ENCODE measurements at regions not wholly inside any gene's neighbourhood (a gene's known extent, or its start where the extent isn't known, plus 50 kb on each side); places are given as distances from the start of the nearest gene placed in this dataset.
A peak's percentile ranks its signal among the peaks of the same experiment; 100 is the strongest.
"Not testable (repeated sequence)": the region's sequence is repeated elsewhere in the genome, so short reads cannot be mapped to it uniquely, and the experiment has no call there.

DNA sequence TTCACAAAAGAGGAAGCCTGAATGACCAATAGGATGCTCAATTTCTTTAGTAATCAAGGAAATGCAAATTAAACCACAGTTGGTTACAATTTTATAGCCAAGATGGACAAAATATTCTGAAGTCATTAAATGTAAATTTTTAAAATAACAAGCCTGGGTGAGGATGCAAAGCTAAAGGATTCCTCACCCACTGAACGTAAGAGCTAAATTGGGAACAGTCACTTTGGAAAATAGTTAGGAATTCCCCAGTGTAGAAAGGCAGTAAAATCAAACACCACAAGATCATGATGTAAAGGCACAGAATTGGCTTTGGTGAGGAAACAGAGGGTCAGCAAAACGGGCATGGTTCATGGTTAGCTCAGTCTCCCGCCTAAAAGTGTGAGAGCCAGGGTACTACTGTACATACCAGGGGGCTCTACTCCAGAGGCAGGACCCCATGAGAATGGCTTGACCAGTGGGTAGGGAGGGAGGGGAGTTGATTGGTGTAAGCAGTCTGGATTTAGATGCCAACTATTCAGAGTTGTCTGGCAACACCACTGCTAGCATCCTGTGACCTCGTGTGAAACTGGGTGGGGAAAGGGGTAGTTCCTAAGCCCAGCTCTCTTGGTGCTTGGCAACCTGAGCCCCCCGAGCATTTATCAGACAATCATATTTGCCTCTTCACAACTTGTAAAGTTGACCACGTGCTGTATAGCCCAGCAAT is 213.4 kb upstream of the EGLN3 start:
- Histone ChIP-seq H3K4me3 (ENCODE audit: insufficient read length, low read depth) (no peak overlapping the region), H3K27me3 (ENCODE audit: insufficient read depth, insufficient read length) (no peaks in the 10 kb centered on the region), H3K9ac (ENCODE audit: insufficient read length, low read depth) (no peak overlapping the region), H3K36me3 (ENCODE audit: insufficient read depth, insufficient read length, low read length) (no peaks in the 10 kb centered on the region), H3K4me1 (ENCODE audit: insufficient read depth, insufficient read length) (no peaks in the 10 kb centered on the region), H3K9me3 (ENCODE audit: insufficient read depth, low read length) (no peaks in the 10 kb centered on the region)
- no peak for DNase-seq (ENCODE audit: low read depth, low spot score)
- no peak for TF ChIP-seq YY1 (IDR thresholded peaks at IDR 0.05; ENCODE audit: insufficient read depth, insufficient read length)
- no peak for TF ChIP-seq ZNF274 (IDR thresholded peaks at IDR 0.05; ENCODE audit: low read depth, low read length)
- TF ChIP-seq SUZ12 (IDR thresholded peaks at IDR 0.05; ENCODE audit: extremely low read depth, insufficient read depth, insufficient read length), result no peak

- Histone ChIP-seq H3K9me3 (ENCODE audit: insufficient read depth, low read length) (no peaks in the 10 kb centered on the region), H3K4me1 (ENCODE audit: insufficient read depth, insufficient read length) (no peaks in the 10 kb centered on the region), H3K4me3 (ENCODE audit: insufficient read length, low read depth) (no peak overlapping the region), H3K27me3 (ENCODE audit: insufficient read depth, insufficient read length) (no peaks in the 10 kb centered on the region), H3K36me3 (ENCODE audit: insufficient read depth, insufficient read length, low read length) (no peaks in the 10 kb centered on the region), H3K9ac (ENCODE audit: insufficient read length, low read depth) (no peak overlapping the region)
- no peak for DNase-seq (ENCODE audit: low read depth, low spot score)
- TF ChIP-seq SUZ12 (IDR thresholded peaks at IDR 0.05; ENCODE audit: extremely low read depth, insufficient read depth, insufficient read length), result no peak
- TF ChIP-seq ZNF274 (IDR thresholded peaks at IDR 0.05; ENCODE audit: low read depth, low read length), result no peak
- no peak for TF ChIP-seq YY1 (IDR thresholded peaks at IDR 0.05; ENCODE audit: insufficient read depth, insufficient read length)
Observed at GRCh38 chr14:34161351-34162082, 210.6 kb upstream of the EGLN3 start.

DNA sequence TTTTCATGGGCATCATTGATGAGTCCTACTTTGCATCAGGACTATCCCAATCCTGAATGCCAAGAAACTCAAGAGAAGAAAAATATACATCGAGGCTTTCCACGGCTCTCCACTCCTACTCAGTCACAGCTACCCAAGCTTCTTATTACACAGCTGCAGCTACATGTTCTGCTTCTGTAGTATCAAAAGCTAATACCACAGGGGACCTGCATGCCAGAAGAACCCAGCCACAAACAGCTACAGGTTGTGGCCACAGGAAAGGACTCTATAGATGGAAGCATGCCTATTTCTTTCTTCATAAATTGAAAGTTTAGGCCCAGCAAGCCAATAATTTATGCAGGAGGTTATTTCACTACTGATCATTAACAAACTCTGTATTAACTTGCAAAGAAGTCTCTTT is 209.7 kb upstream of the EGLN3 start:
- TF ChIP-seq ZNF274 (IDR thresholded peaks at IDR 0.05; ENCODE audit: low read depth, low read length), result no peak
- no peak for TF ChIP-seq YY1 (IDR thresholded peaks at IDR 0.05; ENCODE audit: insufficient read depth, insufficient read length)
- no peak for TF ChIP-seq SUZ12 (IDR thresholded peaks at IDR 0.05; ENCODE audit: extremely low read depth, insufficient read depth, insufficient read length)
- no peaks in the 10 kb centered on the region for H3K4me1 ChIP-seq (ENCODE audit: insufficient read depth, insufficient read length)
- no peak for DNase-seq (ENCODE audit: low read depth, low spot score)
- no peaks in the 10 kb centered on the region for H3K27me3 ChIP-seq (ENCODE audit: insufficient read depth, insufficient read length)
- no peak overlapping the region for H3K9ac ChIP-seq (ENCODE audit: insufficient read length, low read depth)
- H3K4me3 ChIP-seq (ENCODE audit: insufficient read length, low read depth), result no peak overlapping the region
- H3K36me3 ChIP-seq (ENCODE audit: insufficient read depth, insufficient read length, low read length), result no peaks in the 10 kb centered on the region
- no peaks in the 10 kb centered on the region for H3K9me3 ChIP-seq (ENCODE audit: insufficient read depth, low read length)

GRCh38 chr14:34157651-34158050 is 206.8 kb upstream of the EGLN3 start:
- no peak for TF ChIP-seq SUZ12 (IDR thresholded peaks at IDR 0.05; ENCODE audit: extremely low read depth, insufficient read depth, insufficient read length)
- TF ChIP-seq ZNF274 (IDR thresholded peaks at IDR 0.05; ENCODE audit: low read depth, low read length), result no peak
- TF ChIP-seq YY1 (IDR thresholded peaks at IDR 0.05; ENCODE audit: insufficient read depth, insufficient read length), result no peak

GRCh38 chr14:34147461-34147860 is 196.6 kb upstream of the EGLN3 start:
- Histone ChIP-seq H3K4me3 (ENCODE audit: insufficient read length, low read depth) (no peak overlapping the region), H3K4me1 (ENCODE audit: insufficient read depth, insufficient read length) (no peaks in the 10 kb centered on the region), H3K36me3 (ENCODE audit: insufficient read depth, insufficient read length, low read length) (no peaks in the 10 kb centered on the region), H3K27me3 (ENCODE audit: insufficient read depth, insufficient read length) (no peaks in the 10 kb centered on the region), H3K9me3 (ENCODE audit: insufficient read depth, low read length) (peaks cover 12% of the 10 kb centered on the region), H3K9ac (ENCODE audit: insufficient read length, low read depth) (no peak overlapping the region)
- no peak for TF ChIP-seq YY1 (IDR thresholded peaks at IDR 0.05; ENCODE audit: insufficient read depth, insufficient read length)
- TF ChIP-seq ZNF274 (IDR thresholded peaks at IDR 0.05; ENCODE audit: low read depth, low read length), result no peak
- no peak for TF ChIP-seq SUZ12 (IDR thresholded peaks at IDR 0.05; ENCODE audit: extremely low read depth, insufficient read depth, insufficient read length)
- no peak for DNase-seq (ENCODE audit: low read depth, low spot score)

More at GRCh38 chr14:34157651-34158050, 206.8 kb upstream of the EGLN3 start:
- Histone ChIP-seq H3K36me3 (ENCODE audit: insufficient read depth, insufficient read length, low read length) (no peaks in the 10 kb centered on the region), H3K4me3 (ENCODE audit: insufficient read length, low read depth) (no peak overlapping the region), H3K9ac (ENCODE audit: insufficient read length, low read depth) (no peak overlapping the region), H3K9me3 (ENCODE audit: insufficient read depth, low read length) (no peaks in the 10 kb centered on the region), H3K27me3 (ENCODE audit: insufficient read depth, insufficient read length) (no peaks in the 10 kb centered on the region), H3K4me1 (ENCODE audit: insufficient read depth, insufficient read length) (no peaks in the 10 kb centered on the region)
- DNase-seq (ENCODE audit: low read depth, low spot score), result no peak

DNA sequence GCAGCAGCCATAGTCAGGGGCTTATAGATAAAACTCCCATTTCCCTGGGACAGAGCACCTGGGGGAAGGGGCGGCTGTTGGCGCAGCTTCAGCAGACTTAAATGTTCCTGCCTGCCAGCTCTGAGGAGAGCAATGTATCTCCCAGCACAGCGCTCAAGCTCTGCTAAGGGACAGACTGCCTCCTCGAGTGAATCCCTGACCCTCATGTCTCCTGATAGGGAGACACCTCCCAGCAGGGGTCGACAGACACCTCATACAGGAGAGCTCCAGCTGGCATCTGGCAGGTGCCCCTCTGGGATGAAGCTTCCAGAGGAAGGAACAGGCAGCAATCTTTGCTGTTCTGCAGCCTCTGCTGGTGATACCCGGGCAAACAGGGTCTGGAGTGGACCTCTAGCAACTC is 189.3 kb upstream of the EGLN3 start:
- not testable (repeated sequence) for H3K4me3 ChIP-seq (ENCODE audit: insufficient read length, low read depth)

DNA sequence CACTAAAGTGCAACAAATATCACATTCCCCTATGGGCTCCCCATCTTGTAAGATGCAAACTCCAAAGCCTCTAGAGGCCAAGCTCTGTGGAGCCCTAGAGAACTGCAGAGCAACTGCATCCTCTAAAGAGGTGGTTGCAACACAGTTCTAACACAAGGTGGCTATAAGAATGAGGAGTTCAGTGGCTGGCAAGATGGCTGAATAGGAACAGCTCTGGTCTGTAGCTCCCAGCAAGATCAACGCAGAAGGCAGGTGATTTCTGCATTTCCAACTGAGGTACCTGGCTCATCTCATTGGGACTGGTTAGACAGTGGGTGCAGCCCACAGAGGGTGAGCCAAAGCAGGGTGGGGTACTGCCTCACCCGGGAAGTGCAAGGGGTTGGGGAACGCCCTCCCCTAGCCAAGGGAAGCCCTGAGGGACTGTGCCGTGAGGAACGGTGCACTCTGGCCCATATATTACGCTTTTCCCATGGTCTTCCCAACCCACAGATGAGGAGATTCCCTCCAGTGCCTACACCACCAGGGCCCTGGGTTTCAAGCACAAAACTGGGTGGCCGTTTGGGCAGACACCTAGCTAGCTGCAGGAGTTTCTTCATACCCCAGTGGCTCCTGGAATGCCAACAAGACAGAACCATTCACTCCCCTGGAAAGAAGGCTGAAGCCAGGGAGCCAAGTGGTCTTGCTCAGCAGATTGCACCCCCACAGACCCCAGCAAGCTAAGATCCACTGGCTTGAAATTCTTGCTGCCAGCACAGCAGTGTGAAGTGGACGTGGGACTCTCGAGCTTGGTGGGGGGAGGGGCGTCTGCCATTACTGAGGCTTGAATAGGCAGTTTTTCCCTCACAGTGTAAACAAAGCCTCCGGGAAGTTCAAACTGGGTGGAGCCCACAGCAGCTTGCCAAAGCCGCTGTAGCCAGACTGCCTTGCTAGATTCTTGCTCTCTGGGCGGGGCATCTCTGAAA is 188.6 kb upstream of the EGLN3 start:
- H3K4me3 ChIP-seq (ENCODE audit: insufficient read length, low read depth); H3K4me1 ChIP-seq (ENCODE audit: insufficient read depth, insufficient read length); H3K9ac ChIP-seq (ENCODE audit: insufficient read length, low read depth); H3K36me3 ChIP-seq (ENCODE audit: insufficient read depth, insufficient read length, low read length); H3K27me3 ChIP-seq (ENCODE audit: insufficient read depth, insufficient read length): not testable (repeated sequence)
- DNase-seq (ENCODE audit: low read depth, low spot score), result peak; percentile 25
- peaks cover 11% of the 10 kb centered on the region; the same call in 1 of the 2 replicates for H3K9me3 ChIP-seq (ENCODE audit: insufficient read depth, low read length)

More for the DNA sequence above, 189.3 kb upstream of the EGLN3 start:
- not testable (repeated sequence) for DNase-seq (ENCODE audit: low read depth, low spot score); H3K4me1 ChIP-seq (ENCODE audit: insufficient read depth, insufficient read length); H3K27me3 ChIP-seq (ENCODE audit: insufficient read depth, insufficient read length); H3K36me3 ChIP-seq (ENCODE audit: insufficient read depth, insufficient read length, low read length); H3K9ac ChIP-seq (ENCODE audit: insufficient read length, low read depth)
- H3K9me3 ChIP-seq (ENCODE audit: insufficient read depth, low read length), result peaks cover 10% of the 10 kb centered on the region; the same call in 1 of the 2 replicates

Measured in NT2/D1 (cell line).